DOHH2 (cell line): ENCODE measurements at regions not wholly inside any gene's neighbourhood (a gene's known extent, or its start where the extent isn't known, plus 50 kb on each side); places are given as distances from the start of the nearest gene placed in this dataset.

Source experiments
- H3F3A ChIP-seq: fragments of 200-600 bp; sonication (generic), shearing (Covaris generic); 2 replicates; pipeline ENCODE4 v1.6.0; 2016; ENCODE audit warnings: antibody characterized with exemption, mild to moderate bottlenecking; ENCODE audit not compliant: control insufficient read depth, insufficient read depth
- H3K27ac ChIP-seq: fragments of 200-600 bp; sonication (generic); 2 replicates; pipeline ENCODE4 v1.5.1; 2014; ENCODE audit warnings: low read depth, mild to moderate bottlenecking, low read length, moderate library complexity
- H3K27me3 ChIP-seq: fragments of 200-600 bp; sonication (generic); 2 replicates; pipeline ENCODE4 v1.6.1; 2014; ENCODE audit warnings: mild to moderate bottlenecking, low read length, mixed read lengths; ENCODE audit not compliant: control insufficient read depth
- H3K36me3 ChIP-seq: fragments of 200-600 bp; sonication (generic); 2 replicates; pipeline ENCODE4 v1.6.1; 2014; ENCODE audit warnings: mild to moderate bottlenecking, low read length, moderate library complexity, mixed read lengths; ENCODE audit not compliant: control insufficient read depth
- H3K4me1 ChIP-seq: fragments of 200-600 bp; sonication (generic); 2 replicates; pipeline ENCODE4 v1.6.1; 2014; ENCODE audit warnings: mild to moderate bottlenecking, low read length, mixed read lengths; ENCODE audit not compliant: control insufficient read depth
- H3K4me2 ChIP-seq: fragments of 200-600 bp; sonication (generic); 2 replicates; pipeline ENCODE4 v1.6.0; 2014; ENCODE audit warnings: mild to moderate bottlenecking, low read length, moderate library complexity
- H3K4me3 ChIP-seq: fragments of 200-600 bp; sonication (generic); 2 replicates; pipeline ENCODE4 v1.5.1; 2014; ENCODE audit warnings: mild to moderate bottlenecking, low read length, mixed read lengths
- H3K79me2 ChIP-seq: fragments of 200-600 bp; sonication (generic); 2 replicates; pipeline ENCODE4 v1.6.1; 2014; ENCODE audit warnings: mild to moderate bottlenecking, low read length, mixed read lengths; ENCODE audit not compliant: control insufficient read depth
- H3K9me2 ChIP-seq: fragments of 200-600 bp; sonication (generic); replicated peaks from 2 replicates; pipeline ENCODE4 v1.6.1; 2014; ENCODE audit warnings: mild to moderate bottlenecking, low read length, mixed read lengths; ENCODE audit not compliant: control insufficient read depth
- H3K9me3 ChIP-seq: fragments of 200-600 bp; sonication (generic); 2 replicates; pipeline ENCODE4 v1.6.1; 2014; ENCODE audit warnings: antibody characterized with exemption, low read length, mixed read lengths; ENCODE audit not compliant: control insufficient read depth, insufficient read depth
- H4K20me1 ChIP-seq: fragments of 200-600 bp; sonication (generic); 2 replicates; pipeline ENCODE4 v1.6.0; 2014; ENCODE audit warnings: low read depth, mild to moderate bottlenecking, antibody characterized with exemption, low read length, moderate library complexity; ENCODE audit not compliant: control insufficient read depth, insufficient read depth
- CTCF ChIP-seq: fragments of 200-600 bp; sonication (generic); IDR thresholded peaks from one replicate; pipeline ENCODE4 v1.5.1; 2014; ENCODE audit warnings: antibody characterized with exemption, mild to moderate bottlenecking, low read depth, low read length; ENCODE audit not compliant: poor library complexity, severe bottlenecking
- EZH2phosphoT487 ChIP-seq: fragments of 200-600 bp; sonication (generic); IDR thresholded peaks from 2 replicates; pipeline ENCODE4 v1.6.1; 2017; ENCODE audit warnings: borderline replicate concordance, mild to moderate bottlenecking, antibody characterized with exemption, low read length, moderate library complexity, mixed read lengths

- H3K36me3 ChIP-seq = no peaks in the 10 kb centered on the region
- no peaks in the 10 kb centered on the region for H4K20me1 ChIP-seq
- no peak overlapping the region for H3K4me2 ChIP-seq
- no peaks in the 10 kb centered on the region for H3K4me1 ChIP-seq
- no peak for TF ChIP-seq EZH2phosphoT487
- TF ChIP-seq CTCF = no peak
- H3K9me2 ChIP-seq = no peaks in the 10 kb centered on the region
- H3K27me3 ChIP-seq = no peaks in the 10 kb centered on the region
- peaks cover 18% of the 10 kb centered on the region; the same call in 1 of the 2 replicates for H3K9me3 ChIP-seq
- no peak overlapping the region for H3K4me3 ChIP-seq
- H3F3A ChIP-seq = no peaks in the 10 kb centered on the region
- H3K79me2 ChIP-seq = no peaks in the 10 kb centered on the region
- H3K27ac ChIP-seq = no peak overlapping the region
Measured at GRCh38 chr7:131254211-131254610, 73.5 kb upstream of the MKLN1 start.

- Histone ChIP-seq H3F3A (no peaks in the 10 kb centered on the region), H3K79me2 (no peaks in the 10 kb centered on the region), H3K4me2 (no peak overlapping the region), H4K20me1 (no peaks in the 10 kb centered on the region), H3K27ac (no peak overlapping the region), H3K9me2 (no peaks in the 10 kb centered on the region), H3K4me3 (no peak overlapping the region), H3K36me3 (no peaks in the 10 kb centered on the region), H3K9me3 (peaks cover 18% of the 10 kb centered on the region; the same call in 1 of the 2 replicates), H3K4me1 (no peaks in the 10 kb centered on the region), H3K27me3 (no peaks in the 10 kb centered on the region)
- TF ChIP-seq CTCF (no peak), EZH2phosphoT487 (no peak)
Measured at GRCh38 chr7:131255242-131255641, 72.4 kb upstream of the MKLN1 start.

- H3K27me3 ChIP-seq = no peaks in the 10 kb centered on the region
- H3F3A ChIP-seq = no peaks in the 10 kb centered on the region
- H4K20me1 ChIP-seq = no peaks in the 10 kb centered on the region
- no peak overlapping the region for H3K27ac ChIP-seq
- no peak overlapping the region for H3K4me3 ChIP-seq
- H3K79me2 ChIP-seq = no peaks in the 10 kb centered on the region
- H3K9me2 ChIP-seq = no peaks in the 10 kb centered on the region
- TF ChIP-seq CTCF = no peak
- no peak for TF ChIP-seq EZH2phosphoT487
- no peaks in the 10 kb centered on the region for H3K9me3 ChIP-seq
- H3K4me1 ChIP-seq = peaks cover 8% of the 10 kb centered on the region; the same call in 1 of the 2 replicates
- no peak overlapping the region for H3K4me2 ChIP-seq
- no peaks in the 10 kb centered on the region for H3K36me3 ChIP-seq
Measured at GRCh38 chr7:131261476-131261994, 66.1 kb upstream of the MKLN1 start.
